ENCODE measurements at regions not wholly inside any gene's neighbourhood (a gene's known extent, or its start where the extent isn't known, plus 50 kb on each side); places are given as distances from the start of the nearest gene placed in this dataset.

GRCh38 chr16:82497139-82497538 is 129.6 kb upstream of the CDH13 start:
- Histone ChIP-seq H3K4me3 (no peak overlapping the region), H3K4me1 (no peaks in the 10 kb centered on the region), H3K36me3 (no peaks in the 10 kb centered on the region), H3K27me3 (no peaks in the 10 kb centered on the region), H3K9me3 (no peaks in the 10 kb centered on the region), H3K27ac (no peak overlapping the region)
- intact Hi-C loops (cut with DNase I; ENCODE audit: low total_unique reads) (no loop called here), in situ Hi-C loops (cut with MboI; ENCODE audit: low sequenced_read_pairs in 4 of 4) (no loop called here)
- DNase-seq (no peak), ATAC-seq (no peak)
- no peak for TF ChIP-seq CTCF (IDR thresholded peaks at IDR 0.05 in 4 of 5, conservative IDR thresholded peaks at IDR 0.05 in 1 of 5)
- no peak for TF ChIP-seq POLR2A (IDR thresholded peaks at IDR 0.05)

DNA sequence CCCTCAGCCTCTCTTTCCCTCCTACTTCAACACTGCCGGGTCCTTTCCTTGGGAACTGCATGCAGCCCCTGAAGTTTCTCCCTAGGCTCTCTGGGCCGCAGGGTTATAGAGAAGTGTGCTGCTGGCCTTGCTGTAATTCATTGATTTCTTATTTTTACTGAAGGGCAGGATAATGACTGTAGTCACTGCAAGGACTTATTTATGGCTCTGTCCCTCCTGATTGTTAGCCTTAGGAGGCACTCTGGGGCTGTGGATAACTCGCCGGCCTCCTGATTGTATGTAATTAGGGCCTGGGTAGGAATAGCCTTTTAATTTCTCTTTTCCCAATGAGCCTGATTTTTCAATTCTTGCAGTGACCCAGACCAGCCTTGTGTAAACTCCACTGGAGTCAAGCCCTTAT is 138.3 kb upstream of the CDH13 start:
- DNase-seq = no peak
- no peak overlapping the region for H3K27ac ChIP-seq
- intact Hi-C loops (cut with DNase I; ENCODE audit: low total_unique reads) = no loop called here
- ATAC-seq = no peak
- H3K4me1 ChIP-seq = no peaks in the 10 kb centered on the region
- TF ChIP-seq CTCF (IDR thresholded peaks at IDR 0.05 in 4 of 5, conservative IDR thresholded peaks at IDR 0.05 in 1 of 5) = no peak
- in situ Hi-C loops (cut with MboI; ENCODE audit: low sequenced_read_pairs in 4 of 4) = no loop called here
- H3K27me3 ChIP-seq = no peaks in the 10 kb centered on the region
- H3K9me3 ChIP-seq = no peaks in the 10 kb centered on the region
- H3K36me3 ChIP-seq = no peaks in the 10 kb centered on the region
- H3K4me3 ChIP-seq = no peak overlapping the region

DNA sequence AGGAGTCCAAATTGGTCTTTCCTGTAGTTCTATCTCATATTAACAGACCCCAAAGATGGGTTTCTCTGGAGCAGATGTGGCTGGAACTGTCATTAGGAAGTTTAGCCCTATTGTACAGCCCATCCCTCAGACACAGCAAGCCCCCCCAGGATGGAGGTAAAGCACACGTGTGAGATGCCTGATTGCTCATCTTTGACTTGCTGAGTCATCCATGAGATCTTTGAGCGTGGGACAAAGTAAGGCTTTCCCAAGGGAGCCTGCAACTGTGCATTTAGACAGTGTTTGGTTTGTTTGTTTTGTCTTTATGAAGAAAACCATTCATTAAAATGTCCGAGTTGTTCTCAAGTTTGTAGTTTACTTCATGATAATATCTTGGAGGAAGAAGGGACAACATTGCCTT is 145.3 kb upstream of the CDH13 start:
- ATAC-seq (no peak), DNase-seq (no peak)
- TF ChIP-seq CTCF (IDR thresholded peaks at IDR 0.05 in 4 of 5, conservative IDR thresholded peaks at IDR 0.05 in 1 of 5) = no peak
- no peak for TF ChIP-seq POLR2A (IDR thresholded peaks at IDR 0.05)
- H3K9me3 ChIP-seq = no peaks in the 10 kb centered on the region
- no peak overlapping the region for H3K27ac ChIP-seq
- no peaks in the 10 kb centered on the region for H3K27me3 ChIP-seq
- intact Hi-C loops (cut with DNase I; ENCODE audit: low total_unique reads) = no loop called here
- in situ Hi-C loops (cut with MboI; ENCODE audit: low sequenced_read_pairs in 4 of 4) = no loop called here
- no peak overlapping the region for H3K4me3 ChIP-seq
- H3K4me1 ChIP-seq = no peaks in the 10 kb centered on the region
- H3K36me3 ChIP-seq = no peaks in the 10 kb centered on the region

DNA sequence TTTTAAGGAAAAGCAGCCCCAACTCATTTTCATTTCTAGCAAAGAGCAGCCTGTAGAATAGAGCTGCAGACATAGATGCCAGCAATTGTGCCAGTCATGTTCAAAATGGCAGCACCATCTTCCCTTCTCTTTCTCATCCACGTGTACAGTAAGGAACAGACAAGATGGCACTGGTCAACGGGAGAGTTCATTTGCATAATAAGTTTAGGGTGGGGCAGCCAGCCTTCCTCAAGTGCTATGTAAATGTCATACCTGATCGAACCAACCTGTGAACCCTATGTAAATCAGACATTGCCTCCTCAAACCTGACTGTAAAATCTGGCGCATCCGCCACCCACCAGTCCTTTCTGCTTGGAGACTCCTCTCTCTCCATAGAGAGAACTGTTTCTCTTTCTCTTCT is 150.0 kb upstream of the CDH13 start:
- intact Hi-C loops (cut with DNase I; ENCODE audit: low total_unique reads) (no loop called here), in situ Hi-C loops (cut with MboI; ENCODE audit: low sequenced_read_pairs in 4 of 4) (no loop called here)
- Histone ChIP-seq H3K9me3 (peaks cover 0 to 6% (median 0%) of the 10 kb centered on the region in 3 donors), H3K4me1 (no peaks in the 10 kb centered on the region), H3K36me3 (no peaks in the 10 kb centered on the region), H3K4me3 (no peak overlapping the region), H3K27me3 (no peaks in the 10 kb centered on the region), H3K27ac (no peak overlapping the region)
- no peak for TF ChIP-seq POLR2A (IDR thresholded peaks at IDR 0.05)
- TF ChIP-seq CTCF (IDR thresholded peaks at IDR 0.05 in 4 of 5, conservative IDR thresholded peaks at IDR 0.05 in 1 of 5) = no peak
- DNase-seq (no peak), ATAC-seq (no peak)

DNA sequence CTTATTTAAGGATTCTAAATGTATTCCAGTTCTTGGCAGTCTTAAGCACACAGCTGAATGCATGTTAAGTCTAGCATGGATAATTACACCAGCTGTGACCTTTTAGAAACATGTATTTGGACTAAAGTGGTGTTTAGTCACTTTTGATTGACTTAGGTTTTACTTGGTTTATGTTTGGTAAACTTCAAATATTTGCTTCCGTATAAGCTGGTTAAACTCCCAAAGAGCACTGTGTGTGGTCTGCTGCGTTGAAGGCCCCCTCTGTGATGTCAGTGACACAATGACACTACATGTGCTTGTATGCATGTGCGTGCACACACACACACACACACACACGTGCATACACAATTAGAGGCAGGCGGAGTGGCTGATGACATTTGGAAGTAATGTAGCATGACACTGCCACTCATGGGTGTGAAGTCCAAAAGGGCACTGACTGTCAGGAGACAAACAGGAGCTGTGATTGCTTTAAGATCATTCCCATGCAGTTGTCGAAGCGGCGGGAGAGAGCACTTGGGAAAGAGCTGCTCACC is 156.1 kb upstream of the CDH13 start:
- H3K36me3 ChIP-seq = no peaks in the 10 kb centered on the region
- no peak for ATAC-seq
- TF ChIP-seq POLR2A (IDR thresholded peaks at IDR 0.05) = no peak
- TF ChIP-seq CTCF (IDR thresholded peaks at IDR 0.05 in 4 of 5, conservative IDR thresholded peaks at IDR 0.05 in 1 of 5) = no peak
- intact Hi-C loops (cut with DNase I; ENCODE audit: low total_unique reads) = no loop called here
- H3K4me1 ChIP-seq = no peaks in the 10 kb centered on the region
- in situ Hi-C loops (cut with MboI; ENCODE audit: low sequenced_read_pairs in 4 of 4) = no loop called here
- H3K4me3 ChIP-seq = no peak overlapping the region
- no peaks in the 10 kb centered on the region for H3K27me3 ChIP-seq
- DNase-seq = no peak
- H3K27ac ChIP-seq = no peak overlapping the region
- peaks cover 0 to 6% (median 0%) of the 10 kb centered on the region in 3 donors for H3K9me3 ChIP-seq
